ENCODE measurements at regions not wholly inside any gene's neighbourhood (a gene's known extent, or its start where the extent isn't known, plus 50 kb on each side); places are given as distances from the start of the nearest gene placed in this dataset.

- Mint-ChIP-seq H3K36me3 (ENCODE audit: unreplicated experiment) (no peaks in the 10 kb centered on the region), H3K9me3 (ENCODE audit: unreplicated experiment) (peaks cover 4% of the 10 kb centered on the region)
Measured at GRCh38 chr16:7990626-7991260, 599.6 kb downstream of the TMEM114 start.

GRCh38 chr16:7983676-7984075, 606.6 kb downstream of the TMEM114 start:
- Mint-ChIP-seq H3K9me3 (ENCODE audit: unreplicated experiment) (no peaks in the 10 kb centered on the region), H3K27me3 (ENCODE audit: unreplicated experiment) (peaks cover 1% of the 10 kb centered on the region), H3K27ac (ENCODE audit: unreplicated experiment) (no peak overlapping the region), H3K36me3 (ENCODE audit: unreplicated experiment) (peaks cover 4% of the 10 kb centered on the region), H3K4me3 (ENCODE audit: unreplicated experiment) (no peak overlapping the region), H3K4me1 (ENCODE audit: low read depth, unreplicated experiment) (no peaks in the 10 kb centered on the region)
- no peak for DNase-seq
- TF ChIP-seq CTCF (IDR thresholded peaks at IDR 0.05; ENCODE audit: partially characterized antibody, unreplicated experiment) = no peak

More at GRCh38 chr16:7990626-7991260, 599.6 kb downstream of the TMEM114 start:
- TF ChIP-seq CTCF (IDR thresholded peaks at IDR 0.05; ENCODE audit: partially characterized antibody, unreplicated experiment) = no peak
- no peak for DNase-seq
- H3K4me1 Mint-ChIP-seq (ENCODE audit: low read depth, unreplicated experiment) = no peaks in the 10 kb centered on the region
- no peak overlapping the region for H3K4me3 Mint-ChIP-seq (ENCODE audit: unreplicated experiment)
- H3K27ac Mint-ChIP-seq (ENCODE audit: unreplicated experiment) = no peak overlapping the region
- peaks cover 4% of the 10 kb centered on the region for H3K27me3 Mint-ChIP-seq (ENCODE audit: unreplicated experiment)

GRCh38 chr16:7980133-7980483, 610.2 kb downstream of the TMEM114 start:
- no peak overlapping the region for H3K27ac Mint-ChIP-seq (ENCODE audit: unreplicated experiment)
- no peaks in the 10 kb centered on the region for H3K27me3 Mint-ChIP-seq (ENCODE audit: unreplicated experiment)
- H3K9me3 Mint-ChIP-seq (ENCODE audit: unreplicated experiment) = peaks cover 1% of the 10 kb centered on the region
- peaks cover 4% of the 10 kb centered on the region for H3K36me3 Mint-ChIP-seq (ENCODE audit: unreplicated experiment)
- H3K4me3 Mint-ChIP-seq (ENCODE audit: unreplicated experiment) = no peak overlapping the region
- no peak for DNase-seq
- no peak for TF ChIP-seq CTCF (IDR thresholded peaks at IDR 0.05; ENCODE audit: partially characterized antibody, unreplicated experiment)
- H3K4me1 Mint-ChIP-seq (ENCODE audit: low read depth, unreplicated experiment) = no peaks in the 10 kb centered on the region

GRCh38 chr16:7979448-7980132, 610.7 kb downstream of the TMEM114 start:
- DNase-seq = no peak

More at GRCh38 chr16:7979448-7980132, 610.7 kb downstream of the TMEM114 start:
- Mint-ChIP-seq H3K4me3 (ENCODE audit: unreplicated experiment) (no peak overlapping the region), H3K27ac (ENCODE audit: unreplicated experiment) (no peak overlapping the region), H3K36me3 (ENCODE audit: unreplicated experiment) (peaks cover 4% of the 10 kb centered on the region), H3K9me3 (ENCODE audit: unreplicated experiment) (peaks cover 1% of the 10 kb centered on the region), H3K4me1 (ENCODE audit: low read depth, unreplicated experiment) (no peaks in the 10 kb centered on the region), H3K27me3 (ENCODE audit: unreplicated experiment) (no peaks in the 10 kb centered on the region)
- no peak for TF ChIP-seq CTCF (IDR thresholded peaks at IDR 0.05; ENCODE audit: partially characterized antibody, unreplicated experiment)

All from glutamatergic neuron (in vitro differentiated cells).